Astrocyte (in vitro differentiated cells and primary cell): ENCODE measurements at regions not wholly inside any gene's neighbourhood (a gene's known extent, or its start where the extent isn't known, plus 50 kb on each side); places are given as distances from the start of the nearest gene placed in this dataset.

Experiments used
- DNase-seq: peaks from one replicate; pipeline ENCODE4 v3.0.0-alpha.2; 2010; ENCODE audit warnings: low read depth
- FAIRE-seq: peaks from 2 replicates; lab custom pipeline; 2011; peaks lifted over from hg19 to GRCh38; lab: Jason Lieb, UNC
- H2AFZ ChIP-seq: 2 replicates; pipeline ENCODE4 v1.6.0; 2012; ENCODE audit warnings: low read depth, low read length, inconsistent platforms
- H3K27ac ChIP-seq: 2 replicates; pipeline ENCODE4 v1.5.1; 2011; ENCODE audit warnings: low read depth, low read length, inconsistent platforms
- H3K27me3 ChIP-seq: 2 replicates; pipeline ENCODE4 v1.6.0; 2011; ENCODE audit warnings: low read length, inconsistent platforms; ENCODE audit not compliant: insufficient read depth
- H3K36me3 ChIP-seq: 2 replicates; pipeline ENCODE4 v1.5.1; 2011; ENCODE audit warnings: low read length, inconsistent platforms; ENCODE audit not compliant: insufficient read depth
- H3K4me1 ChIP-seq: 2 replicates; pipeline ENCODE4 v1.5.1; 2011; ENCODE audit warnings: low read length, inconsistent platforms; ENCODE audit not compliant: insufficient read depth
- H3K4me2 ChIP-seq: 2 replicates; pipeline ENCODE4 v1.6.0; 2012; ENCODE audit warnings: low read length, inconsistent platforms
- H3K4me3 ChIP-seq: 2 replicates; pipeline ENCODE4 v1.5.1; 2011; ENCODE audit warnings: low read depth, mild to moderate bottlenecking, low read length, inconsistent platforms; ENCODE audit not compliant: insufficient read depth
- H3K79me2 ChIP-seq: 2 replicates; pipeline ENCODE4 v1.6.0; 2012; ENCODE audit warnings: mild to moderate bottlenecking, low read length, inconsistent platforms; ENCODE audit not compliant: insufficient read depth
- H3K9ac ChIP-seq: 2 replicates; pipeline ENCODE4 v1.6.0; 2012; ENCODE audit warnings: mild to moderate bottlenecking, low read length, inconsistent platforms
- H3K9me3 ChIP-seq: 2 replicates; pipeline ENCODE4 v1.5.1; 2012; ENCODE audit warnings: low read depth, mild to moderate bottlenecking, low read length, inconsistent platforms; ENCODE audit not compliant: insufficient read depth
- H4K20me1 ChIP-seq: 2 replicates; pipeline ENCODE4 v1.6.0; 2012; ENCODE audit warnings: low read length, inconsistent platforms; ENCODE audit not compliant: insufficient read depth
- H3K27ac Mint-ChIP-seq: one replicate; pipeline ENCODE4 v1.8.0; 2021; ENCODE audit warnings: mild to moderate bottlenecking, mixed read lengths; ENCODE audit not compliant: unreplicated experiment
- H3K27me3 Mint-ChIP-seq: one replicate; pipeline ENCODE4 v1.8.0; 2021; ENCODE audit warnings: low read depth, mixed read lengths; ENCODE audit not compliant: unreplicated experiment
- H3K36me3 Mint-ChIP-seq: one replicate; pipeline ENCODE4 v1.8.0; 2021; ENCODE audit warnings: low read depth, mixed read lengths; ENCODE audit not compliant: unreplicated experiment
- H3K4me1 Mint-ChIP-seq: one replicate; pipeline ENCODE4 v1.8.0; 2021; ENCODE audit warnings: low read depth, mixed read lengths; ENCODE audit not compliant: unreplicated experiment
- H3K4me3 Mint-ChIP-seq: one replicate; pipeline ENCODE4 v1.8.0; 2021; ENCODE audit warnings: mild to moderate bottlenecking, moderate library complexity, mixed read lengths; ENCODE audit not compliant: unreplicated experiment
- H3K9me3 Mint-ChIP-seq: one replicate; pipeline ENCODE4 v1.8.0; 2021; ENCODE audit warnings: mild to moderate bottlenecking, mixed read lengths; ENCODE audit not compliant: unreplicated experiment
- CTCF ChIP-seq: IDR thresholded peaks from 2 replicates; pipeline ENCODE4 v1.5.1; 2011; ENCODE audit warnings: low read depth, mild to moderate bottlenecking, inconsistent platforms, low read length, moderate library complexity; ENCODE audit not compliant: insufficient read depth
- EZH2 ChIP-seq: IDR thresholded peaks from 2 replicates; pipeline ENCODE4 v1.6.1; 2012; ENCODE audit warnings: mild to moderate bottlenecking, low read length, inconsistent platforms; ENCODE audit not compliant: insufficient read depth

GRCh38 chr2:184030245-184030644 lies 568.1 kb upstream of the ZNF804A start:
- Histone ChIP-seq H3K4me3 (no peak overlapping the region), H3K9ac (no peak overlapping the region), H3K27me3 (no peaks in the 10 kb centered on the region), H3K4me1 (no peaks in the 10 kb centered on the region), H3K9me3 (no peaks in the 10 kb centered on the region), H3K4me2 (no peak overlapping the region), H2AFZ (no peak overlapping the region), H3K79me2 (no peaks in the 10 kb centered on the region), H3K27ac (no peak overlapping the region), H3K36me3 (no peaks in the 10 kb centered on the region), H4K20me1 (no peaks in the 10 kb centered on the region)
- no peak for FAIRE-seq
- DNase-seq, result no peak
- H3K4me1 Mint-ChIP-seq, result no peaks in the 10 kb centered on the region
- no peak overlapping the region for H3K27ac Mint-ChIP-seq
- TF ChIP-seq CTCF (no peak), EZH2 (no peak)
- H3K27me3 Mint-ChIP-seq, result no peaks in the 10 kb centered on the region
- no peaks in the 10 kb centered on the region for H3K9me3 Mint-ChIP-seq
- no peak overlapping the region for H3K4me3 Mint-ChIP-seq
- no peaks in the 10 kb centered on the region for H3K36me3 Mint-ChIP-seq

- Histone ChIP-seq H3K27me3 (no peaks in the 10 kb centered on the region), H2AFZ (no peak overlapping the region), H3K4me3 (no peak overlapping the region), H4K20me1 (no peaks in the 10 kb centered on the region), H3K27ac (no peak overlapping the region), H3K79me2 (no peaks in the 10 kb centered on the region), H3K4me1 (no peaks in the 10 kb centered on the region), H3K4me2 (no peak overlapping the region), H3K36me3 (no peaks in the 10 kb centered on the region), H3K9me3 (no peaks in the 10 kb centered on the region), H3K9ac (no peak overlapping the region)
- H3K9me3 Mint-ChIP-seq, result no peaks in the 10 kb centered on the region
- FAIRE-seq, result no peak
- TF ChIP-seq CTCF (no peak), EZH2 (no peak)
- no peaks in the 10 kb centered on the region for H3K36me3 Mint-ChIP-seq
- H3K4me1 Mint-ChIP-seq, result no peaks in the 10 kb centered on the region
- DNase-seq, result no peak
- H3K27me3 Mint-ChIP-seq, result no peaks in the 10 kb centered on the region
- H3K27ac Mint-ChIP-seq, result no peak overlapping the region
- H3K4me3 Mint-ChIP-seq, result no peak overlapping the region
Measured at GRCh38 chr2:184030989-184031388, 567.3 kb upstream of the ZNF804A start.

GRCh38 chr2:184031402-184032147 lies 566.8 kb upstream of the ZNF804A start:
- H3K4me1 Mint-ChIP-seq, result no peaks in the 10 kb centered on the region
- no peaks in the 10 kb centered on the region for H3K36me3 Mint-ChIP-seq
- H3K27me3 ChIP-seq, result no peaks in the 10 kb centered on the region
- no peaks in the 10 kb centered on the region for H3K27me3 Mint-ChIP-seq
- H3K4me3 Mint-ChIP-seq, result no peak overlapping the region
- no peak overlapping the region for H3K4me2 ChIP-seq
- H3K9me3 ChIP-seq, result no peaks in the 10 kb centered on the region
- H3K36me3 ChIP-seq, result no peaks in the 10 kb centered on the region
- H3K9ac ChIP-seq, result no peak overlapping the region
- DNase-seq (no peak), FAIRE-seq (no peak)
- no peak overlapping the region for H3K27ac Mint-ChIP-seq
- no peaks in the 10 kb centered on the region for H4K20me1 ChIP-seq
- H2AFZ ChIP-seq, result no peak overlapping the region
- no peak overlapping the region for H3K27ac ChIP-seq
- no peaks in the 10 kb centered on the region for H3K4me1 ChIP-seq
- no peaks in the 10 kb centered on the region for H3K9me3 Mint-ChIP-seq
- TF ChIP-seq CTCF (no peak), EZH2 (no peak)
- H3K79me2 ChIP-seq, result no peaks in the 10 kb centered on the region
- no peak overlapping the region for H3K4me3 ChIP-seq
